HG02973 (cell line): ENCODE measurements at regions not wholly inside any gene's neighbourhood (a gene's known extent, or its start where the extent isn't known, plus 50 kb on each side); places are given as distances from the start of the nearest gene placed in this dataset.
"Not testable (repeated sequence)": the region's sequence is repeated elsewhere in the genome, so short reads cannot be mapped to it uniquely, and the experiment has no call there.

Source experiments
- ATAC-seq: cut with Tn5 transposase; IDR thresholded peaks from one replicate; pipeline ENCODE4 v1.9.1; 2021; ENCODE audit warnings: moderate library complexity; ENCODE audit not compliant: unreplicated experiment

GRCh38 chr21:28436286-28436932 lies 556.3 kb downstream of the LTN1 start:
- ATAC-seq, result no peak

DNA sequence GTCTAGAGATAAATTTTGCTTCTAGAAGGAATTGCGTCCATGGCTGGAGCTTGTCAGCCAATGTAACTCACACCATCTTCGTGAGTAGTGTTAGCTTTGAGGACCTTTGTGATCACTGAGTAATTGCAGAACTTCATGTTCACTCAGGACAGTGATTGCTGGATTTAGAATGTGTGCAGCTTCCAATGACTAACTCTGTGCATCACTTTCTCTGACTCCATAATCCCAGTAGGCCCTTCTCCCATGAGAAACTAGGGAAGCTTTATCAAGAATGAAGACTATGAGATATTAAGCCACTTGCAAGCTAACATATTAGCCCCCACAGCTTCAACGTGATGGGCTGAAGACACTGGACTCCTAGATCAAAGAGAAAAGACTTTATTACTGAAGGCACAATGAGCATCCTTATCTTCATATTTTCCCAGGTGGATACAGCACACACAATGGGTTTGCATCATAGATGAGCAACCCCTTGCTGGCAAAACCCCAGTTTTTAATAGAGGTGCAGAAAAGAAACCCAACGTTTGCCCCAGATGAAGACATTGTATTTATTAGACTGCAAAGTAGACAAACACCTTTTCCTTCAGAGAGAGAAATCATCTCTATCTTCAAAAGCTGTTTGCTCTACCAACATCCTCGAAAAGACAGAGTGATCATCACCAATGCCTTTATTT lies 561.0 kb downstream of the LTN1 start:
- no peak for ATAC-seq

GRCh38 chr21:28431022-28431421 lies 561.7 kb downstream of the LTN1 start:
- ATAC-seq, result no peak

- no peak for ATAC-seq
Observed at GRCh38 chr21:28429161-28429560, 563.5 kb downstream of the LTN1 start.

GRCh38 chr21:28427394-28428022 lies 565.2 kb downstream of the LTN1 start:
- ATAC-seq, result no peak

- no peak for ATAC-seq
Observed at GRCh38 chr21:28426545-28426944, 566.1 kb downstream of the LTN1 start.

DNA sequence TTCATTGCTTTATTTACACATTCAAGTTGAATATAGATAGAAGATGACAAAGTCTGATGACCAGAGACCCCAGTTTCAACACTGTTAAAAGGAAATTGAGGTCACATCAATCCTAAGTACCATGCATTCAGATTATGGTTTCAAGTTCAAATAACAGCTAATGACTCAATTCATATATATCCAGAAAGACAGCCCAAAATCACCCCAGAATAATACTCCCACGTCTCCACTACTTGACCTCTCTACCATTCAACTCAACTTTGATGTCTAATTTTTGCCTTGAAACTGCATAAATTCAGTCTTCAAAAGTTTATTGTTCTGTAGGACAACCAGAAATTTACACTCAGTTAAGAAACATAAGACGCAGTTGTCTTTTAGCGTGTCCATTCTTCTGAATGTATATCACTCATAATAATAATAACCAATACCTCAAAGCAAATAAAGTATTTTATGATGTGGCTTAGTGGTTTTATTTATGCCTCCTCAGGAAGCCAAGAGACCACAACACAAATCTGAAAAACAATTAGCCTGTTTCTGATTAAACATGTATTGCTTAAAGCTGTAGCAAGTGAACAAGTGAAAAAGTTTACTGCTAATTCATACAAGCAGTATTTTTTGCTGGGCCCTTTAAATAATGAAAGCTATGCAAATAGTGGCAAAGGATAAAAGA lies 569.0 kb downstream of the LTN1 start:
- ATAC-seq, result no peak

DNA sequence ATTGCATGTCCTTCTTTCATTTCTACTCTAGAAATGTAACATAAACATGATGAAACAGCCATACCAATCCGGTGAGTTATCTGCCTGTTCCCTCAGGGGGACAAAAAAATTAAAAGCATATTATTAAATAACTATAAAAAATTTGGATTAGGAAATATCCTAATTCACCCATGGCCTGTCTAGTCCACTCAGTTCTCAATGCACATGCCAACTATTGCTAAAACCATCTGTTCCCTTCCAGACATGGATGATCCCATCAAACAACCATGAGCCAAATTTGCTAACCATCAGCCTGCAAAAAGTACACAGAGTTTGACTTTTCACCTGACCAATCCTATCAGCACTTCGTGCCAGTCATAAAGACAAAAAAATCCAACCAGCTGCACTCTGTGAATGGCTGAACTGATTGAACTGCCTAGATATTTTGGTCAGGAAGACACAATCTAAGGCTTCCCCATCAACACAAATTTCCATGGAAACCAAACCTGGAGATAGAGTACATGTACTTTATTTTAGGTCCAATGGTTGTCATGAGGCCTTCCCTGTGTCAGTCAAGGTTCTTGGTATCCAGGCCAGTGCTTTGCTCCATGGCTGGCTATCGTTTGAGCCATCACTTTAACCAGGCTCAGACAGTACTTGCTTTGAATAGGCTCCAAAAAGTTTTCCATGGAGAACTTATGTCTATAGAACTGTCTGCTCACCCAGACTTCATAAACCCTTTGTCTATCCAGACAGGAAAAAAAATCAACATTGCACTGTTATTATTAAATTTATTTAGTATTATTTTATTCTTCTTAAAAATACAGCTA lies 570.8 kb downstream of the LTN1 start:
- ATAC-seq, result no peak

DNA sequence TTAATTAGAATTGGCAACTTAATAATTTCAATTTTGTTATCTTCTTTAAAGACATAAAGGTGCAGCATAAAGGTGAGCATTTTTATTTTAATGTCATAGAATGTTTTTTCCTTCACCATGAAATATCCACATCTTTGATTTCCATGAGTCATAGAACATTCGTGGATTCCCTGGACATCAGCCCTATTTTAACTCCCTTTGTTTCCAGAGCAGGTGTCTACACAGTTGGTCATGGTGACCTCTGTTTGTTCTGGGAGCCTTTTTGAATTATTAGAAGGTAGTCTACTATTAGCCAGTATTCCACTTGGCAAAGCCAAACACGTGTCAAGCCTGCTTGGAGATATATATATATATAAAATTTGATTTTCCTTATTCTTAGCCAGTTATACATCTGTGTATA lies 572.9 kb downstream of the LTN1 start:
- ATAC-seq, result no peak

DNA sequence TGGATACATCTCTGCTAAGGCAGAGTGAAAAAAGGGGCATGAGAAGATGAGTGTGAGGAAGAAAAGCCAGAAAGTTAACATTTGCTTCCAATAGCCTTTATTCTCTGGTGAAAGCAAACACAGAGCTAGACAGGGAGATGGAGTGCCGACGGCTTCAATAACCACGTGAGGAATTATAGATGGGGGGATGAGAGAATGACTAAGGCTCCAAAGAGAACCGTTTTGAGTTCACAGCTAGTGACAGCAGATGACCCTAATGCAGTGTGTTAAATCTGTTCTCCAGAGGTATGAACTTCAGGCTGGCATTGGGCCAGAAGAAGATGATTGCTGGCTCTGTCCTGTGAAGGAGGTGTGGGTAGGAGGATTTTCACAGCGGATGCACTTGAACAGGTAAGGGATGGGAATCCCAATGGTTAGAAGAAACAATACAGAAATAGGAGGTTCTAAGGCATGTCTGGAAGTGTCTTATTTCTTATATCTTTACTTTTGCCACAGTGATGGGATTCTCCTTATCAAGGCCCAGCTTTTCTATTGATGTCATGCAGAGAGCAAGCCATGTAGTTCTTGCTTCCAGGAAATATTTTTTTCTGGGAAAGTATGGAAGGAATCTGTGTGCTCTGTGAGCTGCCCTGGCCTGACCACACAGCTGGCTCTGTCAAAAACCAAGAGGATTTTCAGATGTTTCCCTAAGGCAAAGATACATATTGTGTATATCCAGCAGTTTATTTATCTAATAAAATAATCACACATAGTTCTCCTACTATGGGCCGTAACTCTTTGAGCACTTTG lies 573.8 kb downstream of the LTN1 start:
- no peak for ATAC-seq

DNA sequence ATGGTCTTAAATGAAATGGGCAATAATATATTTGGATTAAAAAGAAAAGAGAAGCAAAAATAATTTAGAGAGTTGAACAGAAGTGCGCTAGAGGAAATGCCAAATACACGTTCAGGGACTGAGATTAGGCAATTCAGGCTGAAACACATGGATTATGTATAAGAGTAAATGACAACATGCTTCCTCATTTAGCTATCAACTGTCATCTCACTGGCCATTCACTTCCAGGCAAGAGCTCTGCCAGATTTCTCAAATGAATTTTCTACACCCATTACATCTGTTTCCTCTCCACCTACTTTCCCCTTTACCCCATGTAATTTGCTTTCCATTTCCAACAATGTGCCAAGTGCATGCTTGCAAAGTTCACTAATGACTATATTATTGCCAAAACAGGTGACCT lies 582.4 kb downstream of the LTN1 start:
- no peak for ATAC-seq

GRCh38 chr21:28402616-28402989 lies 590.1 kb downstream of the LTN1 start:
- no peak for ATAC-seq

DNA sequence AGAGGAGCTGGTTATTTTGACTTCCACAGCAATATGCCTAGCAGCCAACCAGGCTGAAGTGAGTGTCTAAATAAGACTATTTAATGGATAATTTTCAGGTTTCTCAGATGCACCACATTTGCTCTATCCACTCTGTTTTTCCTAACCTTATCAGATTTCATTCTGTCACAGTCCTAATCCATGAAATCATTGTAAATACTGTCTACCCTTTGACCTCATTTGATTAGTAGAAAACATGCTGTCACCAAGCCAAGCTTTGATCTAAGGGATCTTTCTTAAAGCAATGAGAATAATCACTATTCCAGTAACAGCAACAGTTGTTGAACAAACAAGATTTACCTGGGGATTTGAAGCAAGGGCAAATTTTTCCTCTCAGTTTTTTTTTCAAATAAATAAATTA lies 595.6 kb downstream of the LTN1 start:
- no peak for ATAC-seq

DNA sequence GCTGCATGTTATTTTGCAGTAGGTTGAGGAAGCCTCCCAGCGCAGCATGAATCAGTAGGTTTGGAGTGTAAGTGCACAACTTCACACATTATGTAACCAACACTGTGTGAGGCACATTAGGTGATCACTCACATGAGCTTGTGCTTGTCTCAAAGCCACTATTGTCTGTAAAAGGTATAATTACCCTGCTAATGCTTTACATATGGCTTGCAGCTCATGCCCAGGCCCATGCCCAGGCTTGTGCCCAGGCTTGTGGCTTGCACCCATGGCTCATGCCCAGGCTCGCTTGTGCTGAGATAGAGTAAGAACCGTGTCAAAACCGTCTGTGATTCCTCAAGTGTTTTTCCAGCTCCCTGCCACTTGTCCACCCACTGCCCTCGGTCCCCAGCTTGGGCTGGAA lies 596.3 kb downstream of the LTN1 start:
- ATAC-seq, result no peak

GRCh38 chr21:28393279-28393678 lies 599.4 kb downstream of the LTN1 start:
- no peak for ATAC-seq

GRCh38 chr21:28391938-28392849 lies 600.5 kb downstream of the LTN1 start:
- no peak for ATAC-seq

GRCh38 chr21:28387220-28387619 lies 605.5 kb downstream of the LTN1 start:
- ATAC-seq, result no peak

DNA sequence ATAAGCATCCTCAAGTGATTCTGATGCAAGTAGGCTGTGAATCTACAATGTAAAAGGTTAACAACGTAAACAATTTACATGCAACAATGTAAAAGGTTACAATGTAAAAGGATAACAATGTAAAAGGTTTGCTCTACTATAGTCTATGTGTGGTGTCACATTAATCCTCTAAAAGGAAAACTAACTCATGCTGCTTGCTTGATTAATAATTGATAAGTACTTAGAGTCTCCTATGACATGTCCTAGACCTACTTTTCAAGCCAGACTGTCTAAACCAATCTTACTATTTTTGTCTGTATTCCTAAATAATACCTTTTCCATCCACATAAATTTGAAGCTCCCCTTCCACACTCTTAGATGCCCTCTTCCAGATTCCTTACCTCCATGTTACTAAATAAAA lies 606.8 kb downstream of the LTN1 start:
- ATAC-seq, result no peak

DNA sequence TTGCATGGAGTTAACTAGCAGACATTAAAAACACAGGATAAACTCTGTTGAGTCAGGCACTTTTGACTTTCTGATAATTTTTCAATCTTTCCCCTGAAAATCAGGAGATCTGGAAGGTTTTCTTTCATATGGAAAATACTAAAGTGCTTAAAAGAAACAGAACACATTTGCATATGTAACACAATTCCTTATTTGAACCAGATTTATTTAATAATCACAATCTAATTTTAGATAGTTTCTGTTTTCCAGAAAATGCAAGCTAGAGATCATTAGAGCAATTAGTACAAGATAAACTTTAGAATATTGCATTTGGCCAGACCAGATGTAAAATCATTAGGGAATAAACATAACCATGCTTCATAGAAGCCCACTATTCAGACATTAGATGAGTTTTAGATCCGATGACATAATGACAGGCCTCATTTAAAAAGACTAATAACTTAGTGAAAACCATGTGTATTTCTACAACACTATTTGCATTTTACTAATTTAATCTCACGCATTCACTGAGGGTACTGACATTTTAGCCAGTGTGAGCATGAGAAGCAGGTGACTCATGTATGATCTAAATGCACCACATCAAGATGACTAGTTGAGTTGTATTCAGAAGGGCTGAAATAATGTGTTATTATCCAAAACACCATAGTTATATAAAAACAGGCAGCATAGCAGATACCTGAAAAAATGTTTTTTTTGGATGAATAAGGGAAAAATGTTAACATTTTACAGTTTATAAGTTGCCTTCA lies 611.5 kb downstream of the LTN1 start:
- not testable (repeated sequence) for ATAC-seq
